ENCODE measurements at regions not wholly inside any gene's neighbourhood (a gene's known extent, or its start where the extent isn't known, plus 50 kb on each side); places are given as distances from the start of the nearest gene placed in this dataset.
A peak's percentile ranks its signal among the peaks of the same experiment; 100 is the strongest.

GRCh38 chr11:134554861-134555260, 142.8 kb upstream of the B3GAT1 start:
- DNase-seq (ENCODE audit: low spot score), result no peak
- in situ Hi-C loops (cut with HindIII; ENCODE audit: low sequenced_read_pairs), result no loop called here

GRCh38 chr11:134554106-134554505, 142.1 kb upstream of the B3GAT1 start:
- no peak for DNase-seq (ENCODE audit: low spot score)
- in situ Hi-C loops (cut with HindIII; ENCODE audit: low sequenced_read_pairs), result no loop called here

GRCh38 chr11:134552749-134553148, 140.7 kb upstream of the B3GAT1 start:
- no peak for DNase-seq (ENCODE audit: low spot score)
- in situ Hi-C loops (cut with HindIII; ENCODE audit: low sequenced_read_pairs), result no loop called here

- DNase-seq (ENCODE audit: low spot score), result no peak
- in situ Hi-C loops (cut with HindIII; ENCODE audit: low sequenced_read_pairs), result no loop called here
Measured at GRCh38 chr11:134545521-134545920, 133.5 kb upstream of the B3GAT1 start.

- in situ Hi-C loops (cut with HindIII; ENCODE audit: low sequenced_read_pairs), result no loop called here
- no peak for DNase-seq (ENCODE audit: low spot score)
Measured at GRCh38 chr11:134544095-134544815, 132.2 kb upstream of the B3GAT1 start.

- DNase-seq (ENCODE audit: low spot score), result no peak
- in situ Hi-C loops (cut with HindIII; ENCODE audit: low sequenced_read_pairs), result no loop called here
Measured at GRCh38 chr11:134543645-134544044, 131.6 kb upstream of the B3GAT1 start.

GRCh38 chr11:134543241-134543640, 131.2 kb upstream of the B3GAT1 start:
- in situ Hi-C loops (cut with HindIII; ENCODE audit: low sequenced_read_pairs), result no loop called here
- peak; percentile 9 for DNase-seq (ENCODE audit: low spot score)

- no peak for DNase-seq (ENCODE audit: low spot score)
- in situ Hi-C loops (cut with HindIII; ENCODE audit: low sequenced_read_pairs), result no loop called here
Measured at GRCh38 chr11:134542401-134543165, 130.5 kb upstream of the B3GAT1 start.

- in situ Hi-C loops (cut with HindIII; ENCODE audit: low sequenced_read_pairs), result no loop called here
- no peak for DNase-seq (ENCODE audit: low spot score)
Measured at GRCh38 chr11:134541951-134542350, 129.9 kb upstream of the B3GAT1 start.

- DNase-seq (ENCODE audit: low spot score), result no peak
- in situ Hi-C loops (cut with HindIII; ENCODE audit: low sequenced_read_pairs), result no loop called here
Measured at GRCh38 chr11:134541355-134541754, 129.3 kb upstream of the B3GAT1 start.

GRCh38 chr11:134539285-134539684, 127.2 kb upstream of the B3GAT1 start:
- DNase-seq (ENCODE audit: low spot score), result no peak
- in situ Hi-C loops (cut with HindIII; ENCODE audit: low sequenced_read_pairs), result no loop called here

- in situ Hi-C loops (cut with HindIII; ENCODE audit: low sequenced_read_pairs), result no loop called here
- no peak for DNase-seq (ENCODE audit: low spot score)
Measured at GRCh38 chr11:134538742-134539141, 126.7 kb upstream of the B3GAT1 start.

GRCh38 chr11:134537941-134538340, 125.9 kb upstream of the B3GAT1 start:
- in situ Hi-C loops (cut with HindIII; ENCODE audit: low sequenced_read_pairs), result no loop called here
- no peak for DNase-seq (ENCODE audit: low spot score)

GRCh38 chr11:134537296-134537695, 125.3 kb upstream of the B3GAT1 start:
- in situ Hi-C loops (cut with HindIII; ENCODE audit: low sequenced_read_pairs), result no loop called here
- no peak for DNase-seq (ENCODE audit: low spot score)

- no peak for DNase-seq (ENCODE audit: low spot score)
- in situ Hi-C loops (cut with HindIII; ENCODE audit: low sequenced_read_pairs), result no loop called here
Measured at GRCh38 chr11:134536677-134537076, 124.6 kb upstream of the B3GAT1 start.

GRCh38 chr11:134536219-134536618, 124.2 kb upstream of the B3GAT1 start:
- no peak for DNase-seq (ENCODE audit: low spot score)
- in situ Hi-C loops (cut with HindIII; ENCODE audit: low sequenced_read_pairs), result no loop called here

GRCh38 chr11:134535029-134536025, 123.3 kb upstream of the B3GAT1 start:
- in situ Hi-C loops (cut with HindIII; ENCODE audit: low sequenced_read_pairs), result no loop called here
- no peak for DNase-seq (ENCODE audit: low spot score)

GRCh38 chr11:134533511-134533910, 121.5 kb upstream of the B3GAT1 start:
- in situ Hi-C loops (cut with HindIII; ENCODE audit: low sequenced_read_pairs), result no loop called here
- DNase-seq (ENCODE audit: low spot score), result no peak

- no peak for DNase-seq (ENCODE audit: low spot score)
- in situ Hi-C loops (cut with HindIII; ENCODE audit: low sequenced_read_pairs), result no loop called here
Measured at GRCh38 chr11:134532921-134533421, 120.9 kb upstream of the B3GAT1 start.
